Stimulated activated CD4-positive, alpha-beta T cell treated with anti-CD3 and anti-CD28 coated beads, Interleukin-12 subunit alpha, Interleukin-12 subunit beta, amount 100 ng/mL, for 48 hours (primary cell): ENCODE measurements at regions not wholly inside any gene's neighbourhood (a gene's known extent, or its start where the extent isn't known, plus 50 kb on each side); places are given as distances from the start of the nearest gene placed in this dataset.
"Not testable (repeated sequence)": the region's sequence is repeated elsewhere in the genome, so short reads cannot be mapped to it uniquely, and the experiment has no call there.

Experiments
- DNase-seq, 3 donors: peaks; one replicate each; pipeline ENCODE4 v3.0.0-alpha.2; 2020; ENCODE audit warnings: low read depth in 2 of 3, low spot score in 1 of 3

- DNase-seq: no peak
Measured at GRCh38 chr4:100042235-100042634, 92.2 kb upstream of the H2AZ1 start.

DNA sequence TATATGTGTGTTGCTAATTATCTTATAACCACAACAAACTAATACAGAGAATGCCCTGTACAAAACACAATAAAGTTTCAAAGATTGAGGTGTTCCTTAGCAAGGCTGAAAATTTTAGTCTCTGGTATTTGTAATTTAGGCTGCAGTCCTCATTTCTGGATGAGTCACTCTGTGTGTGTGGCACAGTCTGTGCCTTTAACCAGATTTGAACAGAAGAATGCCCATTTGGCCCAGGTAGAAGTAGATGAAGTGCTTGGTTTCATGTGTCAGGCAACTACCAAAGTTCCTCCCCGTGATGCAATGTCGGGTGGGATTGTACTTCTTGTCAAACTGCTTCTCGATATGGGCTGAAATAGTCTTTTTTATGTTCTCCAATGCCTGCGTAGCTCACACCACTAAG, 91.6 kb upstream of the H2AZ1 start:
- no peak for DNase-seq

DNA sequence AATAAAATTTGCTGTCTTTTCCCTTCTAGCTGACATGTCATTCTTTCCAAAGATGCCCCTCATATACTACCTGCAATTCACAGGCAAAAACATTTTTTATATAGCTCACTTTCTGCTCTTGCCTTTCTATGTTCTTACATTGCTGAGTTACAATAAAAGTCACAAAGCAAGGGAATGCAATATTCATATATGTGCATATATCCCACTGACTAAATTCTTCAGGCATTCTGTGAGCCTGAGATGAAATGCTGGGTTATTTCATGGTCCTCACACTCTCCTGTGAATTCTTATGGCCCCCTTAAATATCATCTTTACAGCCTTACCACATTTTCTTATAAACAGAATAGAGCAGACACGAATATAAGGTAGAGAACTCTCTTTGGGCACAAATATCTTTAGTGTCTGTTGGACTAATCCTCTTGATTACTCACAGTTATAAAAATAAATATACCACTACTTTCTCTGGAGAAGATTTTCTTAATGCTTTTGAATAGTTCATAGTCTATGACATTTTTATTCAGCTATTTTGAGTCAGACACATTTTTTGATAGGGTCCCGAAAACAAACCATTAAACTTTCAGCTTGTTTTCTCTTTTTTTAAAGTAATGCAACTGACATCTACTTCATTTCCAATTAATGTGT, 84.1 kb upstream of the H2AZ1 start:
- no peak for DNase-seq

DNA sequence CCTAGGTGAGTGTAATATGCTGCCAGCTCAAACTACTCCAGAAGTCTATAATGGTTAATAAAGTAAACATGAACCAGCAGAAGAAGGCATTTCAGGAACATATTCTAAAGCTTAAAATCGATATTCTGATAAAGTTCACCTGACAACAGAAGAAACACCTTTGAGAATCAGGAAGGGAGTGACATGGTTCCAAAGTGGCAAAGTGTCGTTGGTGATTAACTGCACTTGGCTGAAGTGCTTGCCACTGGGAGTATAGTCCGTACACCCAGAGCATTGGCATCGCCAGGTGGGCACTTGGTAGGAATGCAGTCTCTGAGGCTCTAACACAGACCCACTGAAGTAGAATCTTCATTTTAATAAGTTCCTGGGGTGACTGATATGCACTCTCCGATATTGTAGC, 76.0 kb upstream of the H2AZ1 start:
- DNase-seq: no peak

- DNase-seq: no peak
Measured at GRCh38 chr4:100023800-100024199, 73.7 kb upstream of the H2AZ1 start.

- DNase-seq: no peak
Measured at GRCh38 chr4:100022792-100023222, 72.7 kb upstream of the H2AZ1 start.

DNA sequence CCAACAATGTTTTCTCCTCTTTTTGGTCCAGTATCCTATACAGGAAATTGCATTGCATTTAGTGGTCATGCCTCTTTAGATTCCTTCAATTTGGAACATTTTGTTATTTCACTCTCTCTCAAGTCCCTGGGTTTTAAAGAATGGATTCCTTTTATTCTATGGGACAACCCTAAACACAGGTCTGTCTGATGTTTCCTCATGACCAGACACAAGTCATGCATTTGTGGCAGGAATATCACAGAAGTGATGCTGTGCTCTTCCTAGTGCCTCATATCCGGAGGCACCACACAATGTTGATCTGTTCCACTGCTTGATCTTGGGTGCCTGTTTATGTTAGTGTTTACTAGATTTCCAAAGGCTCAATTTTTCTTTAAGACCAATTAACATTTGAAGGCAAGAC, 69.7 kb upstream of the H2AZ1 start:
- no peak for DNase-seq

DNA sequence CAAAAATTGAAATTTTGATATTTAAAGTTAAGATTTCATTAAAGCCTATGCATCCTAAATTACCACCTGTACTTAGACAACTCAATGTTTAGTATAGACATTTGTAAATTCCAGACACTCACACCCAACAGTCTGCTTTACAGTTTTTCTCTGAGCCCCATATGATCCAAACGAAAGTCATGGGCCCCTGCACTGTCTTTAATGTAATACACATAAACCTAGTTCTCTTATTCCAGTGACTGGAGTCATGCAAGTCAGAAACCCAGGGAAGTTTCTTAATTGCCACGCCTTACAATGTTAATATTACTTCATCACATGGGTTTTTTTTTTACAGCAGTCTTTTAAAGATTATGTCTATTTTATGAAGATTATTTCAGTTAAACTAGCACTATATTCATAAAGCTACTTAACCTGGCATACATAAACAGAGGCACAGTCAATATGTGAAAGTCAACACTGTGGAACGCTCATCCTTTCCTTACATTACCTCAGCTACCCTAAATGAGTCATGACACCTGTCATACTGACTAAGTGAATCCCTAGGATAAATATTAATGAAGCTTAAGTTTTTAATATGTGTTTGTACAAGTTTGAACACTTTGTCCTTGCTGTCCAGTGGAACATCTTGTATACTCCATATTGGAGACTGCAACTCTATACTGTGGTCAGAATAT, 67.7 kb upstream of the H2AZ1 start:
- DNase-seq: no peak

DNA sequence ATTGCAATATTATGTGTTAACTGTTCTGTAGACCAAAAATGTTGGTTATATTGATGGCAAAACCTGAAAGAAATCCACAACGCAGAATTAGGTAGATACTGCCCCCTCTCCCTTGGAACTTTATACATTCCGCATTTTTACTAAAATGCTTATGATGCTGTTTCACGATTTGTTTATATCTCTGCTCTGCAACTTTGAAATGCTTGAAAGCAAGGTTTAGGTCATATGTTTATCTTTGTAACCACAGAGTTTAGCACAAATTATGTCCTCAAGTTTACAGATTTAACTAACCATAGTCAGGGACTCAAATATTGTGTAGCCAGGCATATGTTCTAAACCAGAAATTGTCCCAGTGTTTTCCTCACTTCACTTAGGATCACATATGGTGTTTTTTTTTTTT, 66.1 kb upstream of the H2AZ1 start:
- DNase-seq: no peak

- no peak for DNase-seq
Measured at GRCh38 chr4:100014616-100015015, 64.5 kb upstream of the H2AZ1 start.

GRCh38 chr4:100009490-100009889, 59.4 kb upstream of the H2AZ1 start:
- no peak for DNase-seq

DNA sequence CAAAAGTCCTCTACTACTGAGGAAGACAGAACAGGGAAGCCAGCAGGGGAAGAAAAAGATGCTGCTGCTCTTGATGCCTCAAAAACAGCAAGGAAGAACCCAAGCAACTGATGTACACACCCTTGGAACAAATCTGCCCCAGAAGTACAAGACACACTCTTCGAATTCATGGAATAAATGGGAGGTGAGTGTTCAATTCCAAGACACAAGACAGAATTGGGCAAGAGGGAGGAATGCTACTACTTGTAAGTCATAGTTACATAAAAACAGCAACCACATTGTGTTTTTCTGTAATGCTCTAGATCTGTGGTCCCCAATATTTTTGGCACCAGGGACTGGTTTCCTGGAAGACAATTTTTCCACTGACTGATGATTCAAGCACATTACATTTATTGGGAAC, 58.0 kb upstream of the H2AZ1 start:
- no peak for DNase-seq

- not testable (repeated sequence) for DNase-seq
Measured at GRCh38 chr4:100006161-100006560, 56.1 kb upstream of the H2AZ1 start.
